Fibroblast of the conjunctiva (primary cell): ENCODE measurements at regions not wholly inside any gene's neighbourhood (a gene's known extent, or its start where the extent isn't known, plus 50 kb on each side); places are given as distances from the start of the nearest gene placed in this dataset.

Source experiments
- DNase-seq: peaks from one replicate; pipeline ENCODE4 v3.0.0-alpha.2; 2010; ENCODE audit warnings: low read depth

DNA sequence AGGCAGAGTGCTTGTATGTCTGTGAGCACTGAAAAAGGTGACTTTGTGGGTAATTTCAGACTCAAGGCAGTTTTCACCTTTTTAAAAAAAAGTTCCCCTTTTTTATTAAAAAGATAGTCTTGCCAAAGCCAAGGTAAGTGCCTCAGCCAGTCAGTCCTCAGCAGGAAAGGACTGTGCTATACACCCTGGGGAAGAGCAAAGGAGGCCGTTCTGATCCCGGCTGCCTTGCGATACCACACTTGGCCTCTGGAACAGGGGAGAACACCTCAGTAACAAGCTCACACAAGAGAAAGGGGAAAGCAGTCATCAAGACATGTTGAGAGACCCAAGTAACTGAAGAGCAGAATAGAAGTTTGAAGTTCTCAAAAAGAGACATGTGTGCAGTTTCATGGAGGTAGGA, 541.7 kb downstream of the BCOR start:
- no peak for DNase-seq

DNA sequence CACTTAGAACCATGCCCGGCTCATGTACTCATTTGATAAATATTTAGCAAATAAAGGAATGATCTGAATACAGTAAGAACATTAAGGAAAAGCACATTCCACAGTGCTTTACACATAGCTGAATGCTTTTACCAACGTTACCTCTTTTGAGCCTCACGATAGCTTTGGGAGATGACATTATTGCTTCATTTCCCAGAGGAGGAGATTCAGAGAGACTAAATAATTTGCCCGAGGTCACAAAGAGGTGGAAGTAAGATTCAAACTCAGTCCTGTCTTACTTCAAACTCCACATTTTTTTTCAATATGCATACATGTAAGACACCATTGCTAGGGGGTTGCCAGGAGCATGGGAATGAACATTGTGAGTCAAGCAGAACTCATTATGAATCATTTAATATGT, 538.5 kb downstream of the BCOR start:
- DNase-seq = no peak

DNA sequence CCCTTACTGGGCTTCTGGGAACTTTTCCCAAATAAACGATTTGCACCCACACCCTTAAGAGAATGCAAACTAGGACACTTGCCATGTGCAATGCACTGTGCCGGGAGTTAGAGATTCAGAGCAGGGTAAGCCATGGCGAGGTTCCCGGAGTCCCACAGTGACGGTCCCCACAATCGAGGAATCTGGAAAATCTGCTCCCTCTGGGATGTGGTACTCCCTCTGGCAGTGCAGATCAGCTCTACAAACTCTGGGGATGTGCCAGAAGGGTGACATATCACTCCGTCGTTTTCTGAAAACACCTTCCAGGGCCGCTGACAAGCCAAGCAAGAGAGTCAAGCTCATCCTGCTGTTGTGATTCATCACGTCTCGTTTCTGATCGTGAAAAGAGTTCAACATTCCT, 537.5 kb downstream of the BCOR start:
- no peak for DNase-seq

DNA sequence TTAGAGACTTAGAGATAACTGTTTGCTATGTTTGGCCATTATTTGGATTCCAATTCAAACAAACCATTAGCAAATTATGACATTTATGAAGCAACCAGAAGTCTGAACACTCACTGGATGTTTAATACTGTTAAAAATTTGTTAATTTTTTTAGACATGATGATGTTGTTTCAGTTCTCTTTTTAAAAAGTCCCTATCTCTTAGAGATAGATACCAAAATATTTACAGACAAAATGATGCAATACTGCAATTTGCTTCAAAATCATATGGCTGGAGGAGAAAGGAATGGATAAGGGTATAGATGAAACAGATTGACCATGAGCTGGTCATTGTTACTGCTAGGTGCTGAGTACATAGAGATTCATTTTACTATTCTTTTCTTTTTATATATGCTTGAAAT, 534.6 kb downstream of the BCOR start:
- DNase-seq = no peak

DNA sequence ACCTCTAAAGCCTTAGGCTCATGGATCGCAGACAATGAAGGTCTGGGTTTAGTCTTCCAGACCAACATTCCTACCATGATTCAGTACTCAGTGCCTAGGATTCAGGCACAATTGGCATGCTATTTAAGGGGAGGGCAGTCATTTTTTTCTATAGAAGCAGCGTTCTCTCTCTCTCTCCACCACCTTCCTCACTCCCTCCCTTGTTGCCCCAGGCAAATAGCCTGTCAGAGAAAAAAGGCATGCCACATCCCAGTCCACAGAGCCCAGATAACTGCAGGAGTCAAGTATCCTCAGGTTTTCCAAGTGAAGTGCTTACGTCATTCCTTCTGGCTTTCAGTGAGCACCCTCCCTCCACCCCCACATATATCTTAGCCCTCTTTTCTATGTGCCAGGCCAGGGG, 533.0 kb downstream of the BCOR start:
- no peak for DNase-seq

DNA sequence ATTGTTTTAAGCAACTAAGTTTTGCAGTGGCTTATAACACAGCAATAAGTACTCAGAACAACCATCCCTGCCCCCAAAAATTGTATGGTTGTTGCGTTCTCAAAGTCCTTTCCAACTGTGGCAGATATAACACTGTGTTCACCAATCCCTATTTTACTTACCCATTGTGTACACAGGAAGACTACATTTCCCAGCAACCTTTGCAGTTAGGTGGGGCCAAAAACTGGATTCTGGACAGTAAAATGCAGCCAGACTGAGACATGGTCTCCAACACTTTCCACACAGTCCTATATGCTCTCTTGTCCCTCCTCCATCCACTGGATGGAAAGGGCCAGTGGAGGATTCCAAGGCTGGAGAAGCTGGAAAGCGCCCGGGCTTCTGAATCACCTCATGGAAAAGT, 523.6 kb downstream of the BCOR start:
- no peak for DNase-seq

DNA sequence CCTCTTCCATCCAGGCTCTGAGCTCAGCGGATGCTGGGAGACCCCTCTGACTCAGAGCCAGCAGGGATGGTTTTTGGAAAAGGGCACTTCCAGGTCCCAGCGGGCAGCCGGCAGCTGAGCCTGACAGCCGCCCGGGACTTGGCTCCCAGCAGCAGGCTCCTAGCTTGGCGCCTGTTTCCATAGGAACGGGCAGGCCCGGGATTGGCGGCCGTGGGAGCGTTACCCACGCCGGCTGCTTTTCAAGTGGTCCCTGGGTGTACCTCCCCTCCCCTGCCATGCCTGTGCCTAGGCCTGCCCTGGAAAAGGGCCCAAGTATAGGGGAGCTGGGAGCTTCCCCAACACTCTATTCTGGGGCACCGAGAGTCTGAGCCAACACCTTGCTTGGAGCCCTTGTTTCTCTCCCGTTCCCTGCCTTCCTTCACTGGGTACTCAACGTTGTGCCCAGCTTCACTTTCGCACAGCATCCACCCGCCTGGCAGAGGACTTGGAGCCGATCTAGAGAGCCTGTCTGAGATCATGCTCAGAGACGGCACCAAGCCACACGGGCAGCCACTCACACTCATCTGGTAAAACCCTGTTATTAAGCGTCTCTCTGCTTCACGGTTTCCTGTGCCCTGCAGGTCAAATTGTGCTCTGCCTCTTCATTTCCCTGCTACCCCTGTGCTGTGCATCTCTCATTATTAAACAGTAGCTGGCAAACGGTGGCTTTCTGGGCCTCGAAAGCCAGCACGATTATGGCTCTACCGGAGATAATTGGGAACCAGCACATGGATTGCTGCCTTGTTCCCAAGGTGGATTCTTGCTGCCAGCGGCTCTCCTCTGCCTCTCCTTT, 521.5 kb downstream of the BCOR start:
- DNase-seq = no peak

DNA sequence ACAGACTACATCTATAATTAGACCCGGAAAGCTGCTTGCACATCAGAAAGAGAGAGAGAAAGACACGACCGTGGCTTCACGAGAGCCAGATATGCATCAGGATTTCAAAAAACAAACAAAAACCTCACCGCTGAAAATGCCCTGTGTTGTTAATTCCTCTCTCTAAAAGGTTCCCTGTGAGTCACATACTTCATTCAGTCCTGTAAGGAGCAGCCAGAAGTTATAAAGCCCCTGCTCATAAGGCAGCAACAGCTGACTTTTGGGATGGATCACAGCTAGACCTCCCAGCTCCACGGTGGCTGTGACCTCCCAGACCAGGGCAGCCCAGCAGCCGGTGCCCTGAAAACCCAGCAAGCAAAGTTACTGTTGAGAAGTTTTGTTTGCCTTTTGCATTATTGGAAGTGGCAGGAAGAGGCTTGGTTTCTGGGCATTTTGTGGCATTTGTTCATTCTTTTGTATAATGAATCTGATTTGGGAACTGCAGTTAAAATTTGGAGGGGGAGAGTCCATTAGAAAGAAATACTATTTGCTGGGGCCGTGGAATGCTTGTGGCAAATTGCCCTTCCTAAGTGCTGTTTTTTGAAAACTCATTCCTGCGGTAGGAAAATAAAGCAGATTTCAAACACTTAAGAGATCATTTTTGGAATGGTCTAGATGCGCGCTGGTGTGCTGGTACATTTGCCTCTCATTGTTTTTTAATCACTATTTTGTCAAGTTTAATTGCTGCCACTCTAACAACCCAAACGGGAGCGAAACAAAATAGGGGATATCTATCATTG, 520.4 kb downstream of the BCOR start:
- DNase-seq = no peak

DNA sequence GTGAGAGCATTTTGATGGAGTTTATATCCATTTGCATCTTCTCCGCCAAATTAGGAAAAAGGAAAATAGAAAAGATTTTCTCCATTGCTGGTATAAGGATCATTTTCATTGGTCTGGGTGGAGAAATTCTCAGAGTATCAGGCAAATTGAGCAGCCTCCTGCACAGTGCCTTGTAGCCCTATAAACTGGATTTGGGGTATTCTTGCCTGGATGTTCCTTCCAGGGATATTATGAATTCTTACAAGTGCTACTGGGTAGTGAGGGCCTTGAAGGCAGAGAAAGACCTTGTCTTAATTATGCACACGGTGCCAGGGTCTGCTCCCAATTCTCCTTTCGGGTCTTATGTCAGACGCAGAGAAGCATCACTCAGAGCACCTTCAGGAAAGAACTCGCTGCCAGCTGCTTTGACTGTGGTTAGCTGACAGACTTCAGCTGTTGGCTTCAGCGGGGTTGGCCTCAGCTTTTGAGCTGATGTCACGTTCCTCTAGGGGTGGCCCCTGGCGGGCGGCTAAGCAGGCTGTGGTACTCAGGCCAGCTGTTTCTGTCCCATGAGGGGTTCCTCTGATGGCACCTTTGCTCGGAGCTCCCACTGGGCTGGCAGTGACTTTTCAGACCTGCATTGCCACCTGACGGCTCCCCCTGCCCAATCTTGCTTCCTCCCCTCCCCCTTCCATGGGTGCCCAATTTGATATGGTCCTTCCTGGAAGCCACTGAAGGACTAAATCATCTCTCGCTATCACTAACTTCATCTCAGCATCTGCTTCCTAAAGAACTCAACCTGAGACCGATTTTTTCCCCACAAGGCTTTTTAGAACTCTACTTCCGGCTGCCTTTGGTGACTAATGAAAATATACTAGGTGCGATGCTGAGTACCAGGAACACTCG, 519.5 kb downstream of the BCOR start:
- DNase-seq = no peak

DNA sequence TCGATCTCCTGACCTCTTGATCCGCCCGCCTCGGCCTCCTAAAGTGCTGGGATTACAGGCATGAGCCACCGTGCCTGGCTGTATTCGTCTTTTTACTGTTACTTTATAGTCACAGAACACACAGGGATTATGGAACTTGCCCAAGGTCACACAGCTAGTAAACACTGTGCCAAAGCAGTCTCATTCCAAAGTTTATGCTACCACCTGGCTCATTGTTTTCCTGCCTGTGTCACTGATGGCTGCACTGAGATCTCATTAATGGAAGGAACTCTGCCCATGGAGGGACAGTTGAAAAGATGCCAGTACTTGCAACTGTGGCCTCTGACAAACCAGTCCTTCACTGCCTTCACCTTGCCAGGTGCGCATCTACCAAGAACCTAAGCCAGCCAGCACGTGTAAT, 517.7 kb downstream of the BCOR start:
- DNase-seq = no peak

DNA sequence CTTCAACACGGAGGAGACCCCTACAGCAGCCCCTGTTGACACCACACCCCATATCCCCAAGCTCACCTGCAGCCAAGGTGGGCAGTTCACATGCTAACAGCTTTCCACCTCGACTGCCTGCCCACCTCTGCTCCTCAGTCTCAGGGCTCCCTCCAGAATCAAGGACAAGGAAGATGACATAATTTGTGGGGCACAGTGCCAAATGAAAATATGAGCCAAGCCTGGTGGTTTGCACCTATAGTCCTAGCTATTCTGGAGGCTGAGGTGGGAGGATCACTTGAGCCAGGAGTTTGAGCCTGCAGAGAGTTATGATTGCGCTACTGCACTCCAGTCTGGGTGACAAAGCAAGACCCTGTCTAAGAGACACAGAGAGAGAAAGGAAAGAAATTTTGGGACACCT, 516.3 kb downstream of the BCOR start:
- DNase-seq = no peak

DNA sequence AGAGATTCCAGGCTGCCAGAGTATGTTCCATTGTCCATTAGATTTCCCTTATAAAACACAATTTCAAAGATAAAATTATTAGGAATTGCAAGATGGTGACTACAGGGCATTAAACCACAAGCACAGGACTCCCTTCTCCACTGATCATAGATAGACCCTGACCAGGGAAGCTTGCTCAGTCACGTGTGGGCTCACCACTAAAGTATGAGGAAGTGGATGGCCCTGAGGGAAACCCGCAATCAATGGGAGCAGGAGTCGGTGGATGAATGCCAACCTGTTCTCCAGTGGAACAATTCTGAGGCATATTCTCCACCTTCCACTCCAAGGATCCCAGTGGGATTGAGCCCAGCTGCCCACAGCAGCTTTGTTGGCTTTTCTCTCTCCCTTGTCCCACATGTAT, 515.7 kb downstream of the BCOR start:
- DNase-seq = no peak

DNA sequence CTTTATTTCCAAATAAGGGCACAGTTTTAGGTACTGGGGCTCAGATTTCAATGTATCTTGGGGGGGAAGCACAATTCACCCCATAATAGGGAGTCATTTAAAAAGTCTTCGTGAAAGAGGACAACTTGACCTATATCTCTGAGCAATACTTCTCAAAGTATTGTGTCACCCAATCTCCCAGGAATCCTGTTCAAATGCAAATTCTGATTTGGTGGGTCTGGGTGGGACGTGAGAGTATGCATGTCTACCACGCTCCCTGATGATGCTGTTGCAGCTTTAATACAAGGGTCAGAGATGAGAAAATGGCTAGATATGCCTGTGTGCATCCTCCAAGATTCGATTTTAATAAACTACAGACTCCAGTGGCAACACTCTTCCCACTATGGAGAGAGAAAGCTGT, 514.8 kb downstream of the BCOR start:
- DNase-seq = no peak

DNA sequence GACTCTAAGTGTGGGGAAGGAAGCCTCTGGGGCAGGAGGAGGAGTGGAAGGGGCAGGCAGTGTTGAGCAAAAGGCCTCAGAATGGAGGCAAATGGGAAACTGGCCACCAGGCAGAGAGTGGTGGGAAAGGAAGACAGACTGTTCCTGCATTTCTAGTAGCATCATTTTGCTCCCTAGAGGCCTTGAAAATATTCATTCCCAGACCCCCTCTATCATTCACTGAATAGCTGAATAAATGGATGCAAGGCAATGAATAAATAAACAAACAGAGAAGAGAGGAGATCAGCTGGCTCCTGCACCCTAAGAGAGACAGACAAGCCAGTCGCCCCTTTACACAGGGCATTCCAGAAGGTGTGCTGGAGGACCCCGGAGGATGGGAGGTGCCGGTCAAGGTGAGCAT, 511.9 kb downstream of the BCOR start:
- no peak for DNase-seq

DNA sequence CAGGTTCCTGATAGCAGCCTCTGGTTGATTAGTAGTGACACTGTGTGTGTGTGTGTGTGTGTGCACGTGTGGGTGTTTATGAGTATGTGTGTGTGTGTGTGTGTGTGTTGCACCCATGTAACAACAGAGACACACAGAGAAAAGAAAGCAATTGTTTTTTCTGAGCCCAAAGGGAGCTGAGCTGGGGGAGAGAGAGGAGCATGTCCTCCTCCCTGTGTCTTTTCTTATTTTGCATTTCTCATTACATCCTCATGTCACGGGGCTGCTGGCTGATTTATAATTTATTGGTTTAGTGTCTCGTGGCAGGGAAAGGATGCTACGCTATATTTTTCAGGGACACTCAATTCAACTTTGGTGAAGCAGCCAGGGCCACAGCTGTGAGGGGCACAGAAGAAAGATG, 511.4 kb downstream of the BCOR start:
- DNase-seq = no peak

DNA sequence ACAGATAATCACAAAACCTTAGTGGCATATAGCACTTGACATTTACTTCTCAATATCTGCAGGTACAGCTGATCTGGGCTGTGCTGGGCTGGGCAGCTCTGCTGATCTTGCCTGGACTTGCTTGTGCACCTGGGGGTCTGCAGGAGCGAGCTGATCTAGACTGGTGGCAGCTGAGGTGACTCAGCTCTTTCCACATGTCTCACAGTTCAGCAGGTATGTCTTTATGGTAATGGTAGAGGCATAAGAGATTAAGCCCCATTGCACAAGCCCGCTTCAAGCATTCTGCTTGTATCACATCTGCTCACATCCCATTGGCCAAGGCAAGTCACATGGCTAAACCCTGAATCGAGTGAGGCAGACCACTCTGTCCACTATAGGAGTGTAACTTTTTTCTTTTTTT, 506.7 kb downstream of the BCOR start:
- no peak for DNase-seq

DNA sequence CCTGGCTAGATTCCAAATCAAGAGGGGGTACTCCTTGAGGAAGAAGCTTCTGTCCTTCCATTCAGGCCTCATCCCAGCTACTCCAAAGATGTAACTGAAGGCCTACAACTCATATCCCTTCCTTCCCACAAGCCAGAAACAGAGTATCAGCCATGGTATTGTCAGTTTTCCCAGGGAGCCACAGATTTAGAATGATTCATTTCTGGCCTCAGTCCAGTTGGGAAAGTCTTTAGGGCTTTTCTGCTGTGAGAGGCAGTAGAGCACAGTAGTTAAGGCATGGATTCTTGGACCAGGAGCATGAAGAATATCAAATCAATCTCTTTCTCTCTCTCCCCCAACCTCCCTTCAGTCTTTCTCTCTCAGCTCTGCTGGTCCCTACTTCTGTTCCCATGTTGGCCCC, 505.0 kb downstream of the BCOR start:
- DNase-seq = no peak

DNA sequence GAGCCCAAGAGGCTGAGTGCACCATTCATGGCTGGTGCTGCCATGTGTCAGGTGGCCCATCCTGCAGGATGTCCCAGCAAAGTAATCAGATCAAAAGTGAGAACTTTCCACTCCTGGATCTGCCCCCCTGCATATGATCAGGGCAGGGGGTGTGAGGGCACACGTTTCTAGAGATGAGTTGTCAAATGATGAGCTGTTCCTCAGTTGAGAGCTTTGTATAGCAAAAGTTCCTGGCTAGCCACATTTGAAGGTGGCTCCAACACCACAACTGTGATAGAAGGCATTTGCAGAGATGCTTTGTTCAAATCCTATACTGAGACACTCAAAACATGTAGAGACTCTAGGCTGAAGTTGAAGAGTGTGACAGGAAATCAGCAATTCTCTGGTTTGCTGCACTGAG, 501.8 kb downstream of the BCOR start:
- no peak for DNase-seq

DNA sequence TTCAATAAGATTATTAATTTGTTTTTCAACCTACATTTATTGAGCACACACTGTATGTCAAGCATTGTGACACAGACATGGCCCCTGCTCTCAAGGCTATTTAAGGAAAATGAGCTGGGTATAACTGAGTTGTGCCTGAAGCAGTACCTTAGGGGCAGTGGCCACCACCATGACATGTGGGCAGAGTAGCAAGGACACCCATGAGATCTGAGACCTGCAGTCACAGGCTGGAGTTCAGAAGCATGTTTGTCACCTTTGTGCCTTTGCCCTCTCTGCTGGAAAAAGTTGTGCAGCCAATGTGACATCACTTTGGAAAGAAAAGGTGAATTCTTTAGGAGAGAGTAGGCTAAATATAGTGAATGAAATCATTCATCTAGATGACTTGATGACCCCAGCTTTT, 501.3 kb downstream of the BCOR start:
- no peak for DNase-seq

DNA sequence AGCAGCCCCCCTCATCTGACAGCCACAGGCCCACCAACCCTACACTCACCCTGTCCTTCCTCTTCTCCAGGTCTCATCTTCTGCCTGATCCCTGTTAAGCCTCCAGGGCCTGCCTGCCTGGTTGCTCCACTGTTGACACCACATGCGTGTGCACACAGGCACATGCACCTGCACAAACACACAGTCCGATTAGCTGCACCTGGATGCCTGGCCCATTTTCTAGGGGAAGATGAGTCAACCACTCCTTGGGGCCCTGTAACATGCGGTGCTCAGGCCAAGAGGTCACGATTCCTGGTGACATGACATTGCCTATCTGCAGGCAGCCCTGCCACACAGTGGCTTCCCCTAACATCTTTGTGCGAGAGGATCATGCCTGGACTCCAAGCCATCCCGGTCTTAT, 498.4 kb downstream of the BCOR start:
- no peak for DNase-seq

DNA sequence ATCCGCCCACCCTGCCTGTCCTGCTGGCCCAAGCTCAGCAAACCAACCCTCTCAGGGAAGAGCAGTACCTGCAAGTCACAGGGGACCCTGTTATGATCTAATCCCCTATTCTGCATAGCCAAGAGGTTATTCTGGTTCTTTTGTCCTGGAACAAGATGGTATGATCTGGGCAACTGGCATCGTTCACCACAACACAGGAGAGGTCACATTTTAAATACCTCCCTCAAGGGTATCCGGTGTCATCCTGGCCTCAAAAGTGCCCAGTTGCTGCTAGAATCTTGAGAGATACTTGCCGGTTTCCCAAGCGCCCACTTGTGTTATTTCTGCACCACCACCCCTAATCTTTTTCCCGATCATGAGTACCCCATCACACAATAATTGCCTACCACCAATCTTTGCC, 497.5 kb downstream of the BCOR start:
- no peak for DNase-seq

DNA sequence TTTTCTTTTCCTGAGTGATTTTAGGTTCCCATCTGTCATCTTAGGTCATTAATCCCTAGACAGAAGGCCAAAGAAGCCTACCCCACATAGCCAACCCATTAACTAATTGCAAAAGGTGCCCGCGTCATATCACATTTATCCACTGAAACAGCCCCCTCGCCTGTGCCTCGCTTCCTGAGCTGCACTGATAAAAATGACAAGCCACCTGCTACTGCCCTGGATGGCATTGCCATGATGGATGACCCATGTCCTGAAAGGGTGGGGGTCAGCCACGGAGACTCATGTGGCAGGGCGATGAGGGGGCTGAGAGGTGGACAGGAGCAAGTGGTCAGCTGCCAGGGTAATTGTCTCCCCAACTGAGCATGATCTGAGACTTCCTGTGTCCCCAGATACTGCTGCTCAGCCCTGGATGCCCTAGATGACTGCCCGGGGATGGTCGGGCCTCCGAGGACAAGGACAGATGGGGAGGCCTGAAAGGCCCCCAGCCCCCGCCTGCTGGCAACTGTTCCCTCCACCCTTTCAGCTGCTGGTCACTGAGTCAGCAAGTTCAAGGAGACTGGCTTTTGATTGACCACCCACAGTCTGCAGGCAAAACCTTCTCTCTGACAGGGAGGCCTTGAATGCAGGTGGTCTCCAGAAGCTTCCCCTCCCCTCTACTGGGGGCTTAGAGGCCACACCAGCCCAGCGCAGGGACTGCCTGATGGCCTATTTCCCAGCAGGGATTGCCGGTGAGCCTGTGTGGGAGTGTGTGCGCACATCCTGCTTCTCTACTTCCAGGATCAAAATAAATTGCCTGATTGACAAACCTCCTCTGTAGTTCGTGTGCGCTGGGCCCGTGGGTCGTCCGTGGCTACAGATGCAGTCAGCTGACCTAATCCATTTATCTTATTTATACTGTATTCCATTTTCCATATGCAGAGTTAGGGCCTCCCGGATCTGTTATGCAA, 496.3 kb downstream of the BCOR start:
- no peak for DNase-seq
